ENCODE measurements at regions not wholly inside any gene's neighbourhood (a gene's known extent, or its start where the extent isn't known, plus 50 kb on each side); places are given as distances from the start of the nearest gene placed in this dataset.

- TF ChIP-seq, protein P1, sequence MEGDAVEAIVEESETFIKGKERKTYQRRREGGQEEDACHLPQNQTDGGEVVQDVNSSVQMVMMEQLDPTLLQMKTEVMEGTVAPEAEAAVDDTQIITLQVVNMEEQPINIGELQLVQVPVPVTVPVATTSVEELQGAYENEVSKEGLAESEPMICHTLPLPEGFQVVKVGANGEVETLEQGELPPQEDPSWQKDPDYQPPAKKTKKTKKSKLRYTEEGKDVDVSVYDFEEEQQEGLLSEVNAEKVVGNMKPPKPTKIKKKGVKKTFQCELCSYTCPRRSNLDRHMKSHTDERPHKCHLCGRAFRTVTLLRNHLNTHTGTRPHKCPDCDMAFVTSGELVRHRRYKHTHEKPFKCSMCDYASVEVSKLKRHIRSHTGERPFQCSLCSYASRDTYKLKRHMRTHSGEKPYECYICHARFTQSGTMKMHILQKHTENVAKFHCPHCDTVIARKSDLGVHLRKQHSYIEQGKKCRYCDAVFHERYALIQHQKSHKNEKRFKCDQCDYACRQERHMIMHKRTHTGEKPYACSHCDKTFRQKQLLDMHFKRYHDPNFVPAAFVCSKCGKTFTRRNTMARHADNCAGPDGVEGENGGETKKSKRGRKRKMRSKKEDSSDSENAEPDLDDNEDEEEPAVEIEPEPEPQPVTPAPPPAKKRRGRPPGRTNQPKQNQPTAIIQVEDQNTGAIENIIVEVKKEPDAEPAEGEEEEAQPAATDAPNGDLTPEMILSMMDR (IDR thresholded peaks at IDR 0.05; ENCODE audit: low read length), result no peak
- TF ChIP-seq EZH2 (optimal IDR thresholded peaks at IDR 0.05; ENCODE audit: low read depth, low read length) (no peak), EZH2phosphoT487 (IDR thresholded peaks at IDR 0.05; ENCODE audit: low read length) (no peak)
These were observed 186.5 kb downstream of the PHETA1 start for GRCh38 chr12:111182382-111182781.

Measured in MM.1S (cell line).